HG03565 (cell line): ENCODE measurements at regions not wholly inside any gene's neighbourhood (a gene's known extent, or its start where the extent isn't known, plus 50 kb on each side); places are given as distances from the start of the nearest gene placed in this dataset.
"Not testable (repeated sequence)": the region's sequence is repeated elsewhere in the genome, so short reads cannot be mapped to it uniquely, and the experiment has no call there.

ENCODE experiments used
- ATAC-seq: cut with Tn5 transposase; IDR thresholded peaks from one replicate; pipeline ENCODE4 v1.9.1; 2021; ENCODE audit warnings: mild to moderate bottlenecking, moderate library complexity; ENCODE audit not compliant: unreplicated experiment

DNA sequence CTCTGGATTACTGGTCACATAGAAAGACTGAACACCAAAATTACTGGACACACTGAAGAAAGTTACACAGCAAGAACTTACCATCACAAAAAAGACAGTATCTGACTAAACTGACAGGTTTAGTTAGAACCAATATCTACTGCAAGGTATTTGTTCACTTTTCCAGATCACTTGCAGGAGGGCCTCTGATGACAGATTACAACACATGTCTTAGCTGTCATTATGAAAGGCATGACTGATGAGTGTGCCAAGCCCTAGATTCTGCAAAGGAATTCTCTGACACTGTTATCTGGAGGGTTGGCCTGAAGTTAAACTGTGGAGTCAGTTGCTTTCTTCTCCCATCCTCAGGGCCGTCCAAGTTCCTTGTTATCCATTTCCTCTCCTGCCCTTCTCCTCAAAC, 242.7 kb downstream of the KIF20B start:
- ATAC-seq = no peak

DNA sequence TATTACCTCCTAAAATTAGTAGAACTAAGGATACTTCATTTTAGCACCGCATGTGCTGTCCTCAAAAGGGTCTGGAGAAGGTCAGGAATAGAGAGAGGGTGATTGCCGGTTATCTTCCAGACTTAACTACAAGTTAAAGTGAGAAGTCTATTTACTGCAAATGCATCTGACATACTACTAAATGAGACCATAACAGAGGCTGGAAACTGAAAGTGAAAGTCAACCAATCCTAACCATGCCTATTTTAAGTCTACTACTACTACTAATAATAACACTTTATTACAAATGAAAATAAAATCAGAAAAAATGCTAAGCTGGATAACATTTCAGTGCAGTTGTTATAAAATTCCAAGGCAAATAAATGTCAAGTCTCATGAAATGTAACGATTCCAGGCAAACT, 244.7 kb downstream of the KIF20B start:
- ATAC-seq = no peak

DNA sequence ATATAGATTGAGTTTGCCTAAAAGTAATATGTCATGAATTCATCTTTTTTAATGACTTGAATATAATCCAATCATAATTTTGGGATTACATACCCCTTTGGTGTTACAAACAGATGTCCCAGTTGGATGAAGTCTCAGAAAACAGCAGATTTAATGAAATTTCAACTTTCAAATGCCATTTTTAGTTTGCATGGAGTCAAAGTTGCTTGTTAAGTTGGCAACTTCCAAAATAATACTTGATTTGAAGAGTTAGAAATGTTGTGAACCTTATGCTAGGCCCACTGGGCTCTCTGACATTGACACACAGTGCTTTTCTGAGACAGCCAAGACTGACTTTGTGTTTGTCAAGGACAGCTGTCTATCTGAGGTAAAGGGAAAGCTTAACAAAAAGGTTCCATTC, 248.1 kb downstream of the KIF20B start:
- ATAC-seq = no peak

GRCh38 chr10:89952325-89952724, 250.9 kb downstream of the KIF20B start:
- ATAC-seq = no peak

- ATAC-seq = no peak
These were observed 251.4 kb downstream of the KIF20B start for GRCh38 chr10:89952751-89953150.

DNA sequence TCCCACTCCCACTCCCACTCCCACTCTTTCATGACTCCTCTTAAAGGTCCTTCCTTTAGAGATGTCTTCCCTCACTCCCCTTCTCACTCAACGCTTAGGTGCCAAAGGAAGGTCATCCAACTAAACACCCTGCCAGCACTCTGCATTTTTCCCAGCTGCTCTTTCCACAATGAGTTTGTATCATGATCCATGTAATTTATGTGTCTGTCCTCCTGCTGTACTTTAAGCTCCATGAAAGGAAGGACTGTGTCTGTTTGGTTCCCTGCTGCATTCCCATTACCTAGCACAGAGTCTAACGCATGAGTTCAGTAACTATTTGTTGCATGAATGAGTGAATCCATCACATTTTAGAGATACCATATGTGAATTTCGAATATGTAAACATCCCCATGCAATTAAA, 252.7 kb downstream of the KIF20B start:
- no peak for ATAC-seq

- ATAC-seq = no peak
These were observed 253.6 kb downstream of the KIF20B start for GRCh38 chr10:89954787-89955566.

DNA sequence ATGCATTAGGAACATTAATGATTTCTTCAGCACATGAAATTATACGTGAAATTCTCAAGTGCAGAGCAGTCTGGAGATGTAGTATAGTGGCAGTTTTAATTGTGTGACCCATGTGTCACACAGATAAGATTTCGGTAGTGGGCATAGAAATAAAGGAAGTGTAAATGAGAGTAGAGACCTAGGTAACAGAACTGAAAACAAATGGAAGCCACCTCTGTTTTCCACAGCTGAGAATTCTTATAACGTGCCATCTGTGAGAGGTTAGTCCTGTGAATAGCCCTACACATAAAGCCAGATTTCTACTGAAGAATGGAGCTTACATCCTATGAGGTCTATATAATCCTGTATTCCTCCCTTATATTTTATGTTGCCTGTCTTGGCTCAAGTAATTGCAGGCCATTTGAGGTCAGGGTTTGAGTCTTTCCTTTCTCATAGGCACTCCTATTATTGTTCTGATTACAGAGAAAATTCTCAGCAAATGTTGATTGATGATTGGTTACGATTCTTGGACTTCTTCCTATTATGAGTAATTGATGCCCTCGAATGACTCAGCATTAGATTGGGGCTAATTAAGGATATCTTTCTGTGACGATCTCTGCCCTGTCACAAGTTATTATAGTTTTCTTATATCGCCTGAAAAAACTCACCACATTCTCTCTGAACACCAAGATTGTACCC, 258.2 kb downstream of the KIF20B start:
- no peak for ATAC-seq

DNA sequence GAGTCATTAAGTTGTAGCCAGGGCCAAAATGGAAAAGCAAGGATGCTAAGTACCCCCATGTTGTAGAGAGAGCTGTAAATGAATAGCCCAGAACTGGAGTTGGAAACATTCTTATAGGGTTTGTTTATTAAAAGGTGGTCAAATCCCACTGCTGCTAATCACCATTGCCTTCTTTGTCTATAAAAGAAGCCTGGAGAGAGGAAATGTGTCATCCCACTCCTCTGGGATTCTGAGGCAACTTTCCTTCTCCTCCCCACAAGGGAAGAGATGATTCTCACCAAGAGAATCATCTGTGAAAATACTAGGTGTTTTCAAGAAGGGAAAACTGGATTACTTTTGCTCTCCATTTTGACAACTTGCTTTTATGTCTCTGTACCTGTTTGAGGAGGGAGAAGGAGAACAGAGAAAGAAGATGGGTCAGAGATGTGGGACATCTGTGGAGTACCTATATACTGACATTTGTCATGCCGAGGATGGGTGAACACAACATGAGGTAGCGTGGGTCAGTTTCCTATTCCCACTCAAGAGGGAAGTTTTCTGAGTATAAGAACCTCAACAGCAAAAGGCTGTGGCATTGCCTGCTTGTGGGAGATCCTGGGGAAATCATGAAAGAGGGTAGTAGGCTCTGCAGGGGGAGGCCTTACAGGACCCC, 262.2 kb downstream of the KIF20B start:
- ATAC-seq = no peak

DNA sequence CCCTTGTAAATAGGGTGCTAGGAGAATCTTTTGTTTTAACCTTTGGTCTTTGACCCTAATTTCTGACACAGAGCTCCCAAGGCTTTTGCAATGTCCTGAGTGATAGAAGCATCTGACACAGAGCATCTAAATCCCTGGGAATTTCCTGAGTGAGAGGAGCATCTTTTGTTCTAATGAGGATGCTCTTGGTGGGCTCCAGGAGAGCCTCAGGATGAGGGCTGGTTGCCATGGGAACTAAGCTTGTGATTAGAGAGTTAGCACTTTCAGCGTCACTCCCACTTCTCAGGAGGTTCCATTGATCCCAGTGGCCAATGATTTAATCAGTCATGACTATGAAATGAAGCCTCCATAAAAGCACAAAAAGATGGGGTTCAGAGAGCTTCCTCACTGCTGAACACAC, 264.8 kb downstream of the KIF20B start:
- no peak for ATAC-seq

DNA sequence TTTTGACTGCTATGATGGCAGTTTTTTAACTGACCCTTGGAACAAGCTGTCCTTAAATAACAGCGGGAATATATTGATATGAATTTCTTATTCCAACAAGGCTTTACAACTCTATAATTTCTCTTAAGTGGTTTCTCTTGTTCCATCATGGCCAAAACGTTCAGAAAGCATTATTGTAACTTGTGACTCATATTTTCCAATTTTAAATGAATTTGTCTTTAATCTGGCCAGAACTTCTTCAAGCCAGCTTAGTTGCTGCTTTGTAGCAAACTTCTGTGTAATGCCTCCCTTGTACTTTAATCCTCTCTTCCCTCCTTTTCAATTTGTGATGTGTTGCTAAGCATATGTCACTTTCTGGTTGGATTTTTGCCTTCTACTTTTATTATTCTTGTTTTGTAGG, 271.9 kb downstream of the KIF20B start:
- no peak for ATAC-seq

DNA sequence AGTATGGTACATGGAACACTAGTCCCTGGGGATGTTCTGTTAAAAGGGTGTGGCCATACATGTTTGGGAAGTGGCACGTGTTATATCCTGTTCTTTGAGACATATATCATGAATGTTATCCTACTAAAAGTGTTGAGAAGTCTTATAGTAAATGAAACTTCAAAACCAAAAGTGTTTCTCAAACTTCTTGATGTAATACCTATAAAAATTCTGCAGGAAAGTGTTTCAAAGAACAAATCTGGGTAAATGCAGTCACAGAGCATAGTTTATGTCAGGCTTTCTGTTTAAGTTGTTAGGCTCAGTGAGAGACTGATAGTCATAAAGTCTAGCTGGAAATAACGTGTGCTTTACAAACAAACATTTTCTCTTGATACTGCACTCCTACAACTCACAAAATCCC, 273.7 kb downstream of the KIF20B start:
- ATAC-seq = no peak

GRCh38 chr10:89975771-89976170, 274.4 kb downstream of the KIF20B start:
- ATAC-seq = no peak

- no peak for ATAC-seq
These were observed 276.7 kb downstream of the KIF20B start for GRCh38 chr10:89978081-89978480.

DNA sequence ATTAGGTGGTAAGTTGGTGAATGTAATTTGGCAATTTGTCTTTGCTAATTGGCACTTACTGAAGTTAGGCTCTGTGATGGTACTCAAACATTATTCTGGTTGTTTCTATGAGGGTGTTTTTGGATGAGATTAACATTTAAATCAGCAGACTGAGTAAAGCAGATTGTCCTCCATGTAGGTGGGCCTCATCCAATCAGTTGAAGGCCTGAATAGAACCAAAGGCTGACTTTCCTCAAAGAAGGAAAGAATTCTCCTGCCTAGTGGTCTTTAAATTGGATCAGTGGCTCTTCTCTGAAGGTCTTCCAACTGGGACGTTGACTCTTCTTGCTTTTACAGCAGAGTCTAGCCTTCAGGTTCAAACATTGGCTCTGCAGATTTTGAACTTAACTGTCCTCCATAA, 278.3 kb downstream of the KIF20B start:
- ATAC-seq = no peak

DNA sequence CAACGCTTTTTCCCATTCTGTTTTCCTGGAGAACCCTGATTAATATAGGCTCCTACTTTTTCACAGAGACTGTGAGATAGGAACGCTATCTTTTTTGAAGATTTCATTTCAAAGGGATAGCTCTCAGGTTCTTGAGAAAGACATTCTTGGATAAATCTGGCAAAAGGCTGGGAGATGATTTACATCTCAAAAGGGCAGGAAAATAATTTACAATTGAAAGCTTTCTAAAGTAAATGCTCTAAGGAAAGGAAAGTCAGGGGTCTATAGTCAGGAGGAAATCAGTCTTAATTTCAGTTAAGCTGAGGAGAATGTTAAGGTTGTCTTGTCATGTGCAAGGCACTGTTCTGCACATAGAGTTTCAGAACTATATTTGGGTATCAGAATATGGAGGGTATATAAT, 278.8 kb downstream of the KIF20B start:
- no peak for ATAC-seq

GRCh38 chr10:89981891-89982290, 280.5 kb downstream of the KIF20B start:
- no peak for ATAC-seq

- no peak for ATAC-seq
These were observed 284.1 kb downstream of the KIF20B start for GRCh38 chr10:89985446-89985845.

DNA sequence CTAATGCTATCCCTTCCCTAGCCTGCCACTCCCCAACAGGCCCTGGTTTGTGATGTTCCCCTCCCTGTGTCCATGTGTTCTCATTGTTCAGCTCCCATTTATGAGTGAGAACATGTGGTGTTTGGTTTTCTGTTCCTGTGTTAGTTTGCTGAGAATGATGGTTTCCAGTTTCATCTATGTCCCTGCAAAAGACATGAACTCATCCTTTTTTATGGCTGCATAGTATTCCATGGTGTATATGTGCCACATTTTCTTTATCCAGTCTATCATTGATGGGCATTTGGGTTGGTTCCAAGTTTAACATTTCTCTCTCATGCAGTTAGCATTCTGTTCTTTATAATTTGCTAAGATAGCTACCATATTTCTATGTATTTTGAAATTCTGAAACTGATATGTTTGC, 287.0 kb downstream of the KIF20B start:
- not testable (repeated sequence) for ATAC-seq

- ATAC-seq = no peak
These were observed 291.2 kb downstream of the KIF20B start for GRCh38 chr10:89992575-89992974.

DNA sequence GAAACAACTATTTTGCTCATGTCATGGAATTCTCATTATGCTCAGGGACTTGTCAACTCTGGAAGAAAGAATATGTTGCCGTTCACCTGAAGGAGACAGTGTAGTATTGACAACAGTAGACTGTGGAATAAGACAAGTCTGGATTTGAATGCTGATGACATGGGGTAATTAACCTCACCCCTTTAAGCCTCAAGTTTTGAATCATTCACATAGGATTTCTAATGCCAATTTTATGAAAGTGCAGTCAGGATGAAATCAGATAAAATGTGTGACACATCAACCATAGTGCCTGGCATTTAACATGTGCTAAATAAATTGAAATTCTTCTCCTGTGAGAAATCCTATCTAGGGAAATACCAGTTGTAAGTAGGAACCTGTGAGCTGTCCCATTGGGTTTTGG, 305.8 kb downstream of the KIF20B start:
- no peak for ATAC-seq

DNA sequence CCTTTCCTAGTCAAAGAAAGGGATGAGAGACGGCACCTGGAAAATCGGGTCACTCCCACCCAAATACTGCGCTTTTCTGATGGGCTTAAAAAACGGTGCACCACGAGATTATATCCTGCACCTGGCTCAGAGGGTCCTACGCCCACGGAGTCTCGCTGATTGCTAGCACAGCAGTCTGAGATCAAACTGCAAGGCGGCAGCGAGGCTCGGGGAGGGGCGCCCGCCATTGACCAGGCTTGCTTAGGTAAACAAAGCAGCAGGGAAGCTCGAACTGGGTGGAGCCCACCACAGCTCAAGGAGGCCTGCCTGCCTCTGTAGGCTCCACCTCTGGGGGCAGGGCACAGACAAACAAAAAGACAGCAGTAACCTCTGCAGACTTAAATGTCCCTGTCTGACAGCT, 309.9 kb downstream of the KIF20B start:
- not testable (repeated sequence) for ATAC-seq
